Panc1 (cell line): ENCODE measurements at regions not wholly inside any gene's neighbourhood (a gene's known extent, or its start where the extent isn't known, plus 50 kb on each side); places are given as distances from the start of the nearest gene placed in this dataset.

Source experiments
- ATAC-seq: fragments of 200-7000 bp; cut with Tn5 transposase; 2 replicates; pipeline ENCODE4 v1.9.1; 2020; ENCODE audit warnings: mild to moderate bottlenecking, moderate library complexity
- BruUV-seq: library from RNA; stranded (reverse); fragments of 400-500 nt; replicated peaks from 2 replicates; lab custom pipeline; 2021; lab: Mats Ljungman, UMichigan
- CTCF ChIA-PET: fragments of 300-600 bp; sonication (Branson Sonifier 250); formaldehyde crosslinking; loops from one replicate; lab custom pipeline; 2022; ENCODE audit warnings: antibody characterized with exemption; lab: Charles Lee
- POLR2A ChIA-PET: fragments of 300-600 bp; sonication (Branson Sonifier 250); formaldehyde crosslinking; loops from one replicate; lab custom pipeline; 2022; ENCODE audit warnings: antibody characterized with exemption; lab: Charles Lee
- DNase-seq: peaks from one replicate; pipeline ENCODE4 v3.0.0-alpha.2; 2010; ENCODE audit warnings: low read depth, low spot score
- H3K27ac ChIP-seq: 2 replicates; pipeline ENCODE4 v1.5.1; 2011; ENCODE audit warnings: mild to moderate bottlenecking, low read length, inconsistent platforms
- H3K27me3 ChIP-seq: fragments of 200-500 bp; sonication (Bioruptor generic); 2 replicates; pipeline ENCODE4 v1.6.0; 2014; ENCODE audit warnings: low read length, inconsistent platforms; ENCODE audit not compliant: control insufficient read depth, insufficient read depth
- H3K36me3 ChIP-seq: fragments of 200-500 bp; sonication (Bioruptor generic); 2 replicates; pipeline ENCODE4 v1.5.1; 2014; ENCODE audit warnings: inconsistent platforms, mild to moderate bottlenecking, low read length, moderate library complexity; ENCODE audit not compliant: control insufficient read depth, insufficient read depth
- H3K4me1 ChIP-seq: 2 replicates; pipeline ENCODE4 v1.5.1; 2011; ENCODE audit warnings: inconsistent platforms, mild to moderate bottlenecking, low read length, moderate library complexity; ENCODE audit not compliant: control insufficient read depth, insufficient read depth
- H3K4me3 ChIP-seq, 2 experiments: 2 replicates each; pipeline ENCODE4 v1.5.1; 2011 to 2012; ENCODE audit warnings: low read depth in 2 of 2, low read length in 2 of 2, mild to moderate bottlenecking in 2 of 2, inconsistent platforms in 1 of 2, moderate library complexity in 1 of 2
- H3K9me3 ChIP-seq: fragments of 200-500 bp; sonication (Bioruptor generic); 2 replicates; pipeline ENCODE4 v1.5.1; 2014; ENCODE audit warnings: low read depth, mild to moderate bottlenecking, inconsistent platforms, low read length, moderate library complexity; ENCODE audit not compliant: control insufficient read depth, insufficient read depth
- POLR2AphosphoS5 ChIP-seq: IDR thresholded peaks from 2 replicates; pipeline ENCODE4 v1.6.1; 2012; ENCODE audit warnings: mild to moderate bottlenecking, low read depth, low read length, moderate library complexity
- SIN3A ChIP-seq: IDR thresholded peaks from 2 replicates; pipeline ENCODE4 v1.6.1; 2012; ENCODE audit warnings: low read depth, mild to moderate bottlenecking, low read length, moderate library complexity, borderline replicate concordance; ENCODE audit not compliant: insufficient read depth
- TCF7L2 ChIP-seq: IDR thresholded peaks from 2 replicates; pipeline ENCODE4 v1.6.1; 2011; ENCODE audit warnings: mild to moderate bottlenecking, low read depth, low read length, inconsistent platforms
- in situ Hi-C: cut with HindIII; loops from 2 replicates; pipeline ENCODE4 v1.10.0; 2016; ENCODE audit warnings: low sequenced_read_pairs, low pct_unique_long_range_greater_than_20kb
- intact Hi-C: fragments of 100-400 bp; cut with micrococcal nuclease; formaldehyde crosslinking; loops from one replicate; pipeline ENCODE4 v1.10.0; 2022; ENCODE audit not compliant: unreplicated experiment
- TF ChIP-seq, protein P1 (sequence below): fragments of 450-650 bp; IDR thresholded peaks from 2 replicates; pipeline ENCODE4 v1.5.1; 2017; ENCODE audit warnings: mild to moderate bottlenecking
- TF ChIP-seq, protein P2 (sequence below), 2 experiments: IDR thresholded peaks; 2 replicates each; pipeline ENCODE4 v1.6.1; 2011 to 2012; ENCODE audit warnings: low read depth in 2 of 2, control low read depth in 1 of 2, low read length in 1 of 2, mild to moderate bottlenecking in 1 of 2, moderate library complexity in 1 of 2; ENCODE audit not compliant: insufficient read depth in 1 of 2

DNA sequence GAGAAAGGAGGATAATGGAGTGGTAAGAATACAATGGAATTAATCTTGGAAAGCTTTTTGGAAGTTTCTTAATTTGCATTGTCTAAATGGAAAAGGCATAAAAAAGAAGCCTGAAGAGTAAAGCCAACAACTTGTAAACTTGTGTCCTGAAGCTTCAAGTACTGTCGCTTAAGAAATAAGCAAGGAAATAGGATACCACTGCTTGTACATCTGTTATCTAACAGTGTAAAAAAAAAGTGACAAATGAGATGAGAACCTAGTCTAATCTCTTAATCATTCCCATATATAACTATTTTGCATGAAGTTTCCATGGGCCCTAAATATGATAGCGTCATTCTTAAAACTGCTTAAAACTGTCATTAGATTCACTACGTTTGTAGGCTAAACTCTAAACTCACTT, 134.0 kb upstream of the DYRK2 start:
- CTCF ChIA-PET: no interaction called here
- BruUV-seq: no TSS peak
- ATAC-seq (no peak), DNase-seq (no peak)
- no peaks in the 10 kb centered on the region for H3K4me1 ChIP-seq
- peaks cover 6% of the 10 kb centered on the region for H3K27me3 ChIP-seq
- H3K9me3 ChIP-seq: no peaks in the 10 kb centered on the region
- intact Hi-C loops (no loop called here), in situ Hi-C loops (no loop called here)
- POLR2A ChIA-PET: no interaction called here
- TF ChIP-seq SIN3A (no peak), TCF7L2 (no peak), POLR2AphosphoS5 (no peak)
- TF ChIP-seq, protein P1, sequence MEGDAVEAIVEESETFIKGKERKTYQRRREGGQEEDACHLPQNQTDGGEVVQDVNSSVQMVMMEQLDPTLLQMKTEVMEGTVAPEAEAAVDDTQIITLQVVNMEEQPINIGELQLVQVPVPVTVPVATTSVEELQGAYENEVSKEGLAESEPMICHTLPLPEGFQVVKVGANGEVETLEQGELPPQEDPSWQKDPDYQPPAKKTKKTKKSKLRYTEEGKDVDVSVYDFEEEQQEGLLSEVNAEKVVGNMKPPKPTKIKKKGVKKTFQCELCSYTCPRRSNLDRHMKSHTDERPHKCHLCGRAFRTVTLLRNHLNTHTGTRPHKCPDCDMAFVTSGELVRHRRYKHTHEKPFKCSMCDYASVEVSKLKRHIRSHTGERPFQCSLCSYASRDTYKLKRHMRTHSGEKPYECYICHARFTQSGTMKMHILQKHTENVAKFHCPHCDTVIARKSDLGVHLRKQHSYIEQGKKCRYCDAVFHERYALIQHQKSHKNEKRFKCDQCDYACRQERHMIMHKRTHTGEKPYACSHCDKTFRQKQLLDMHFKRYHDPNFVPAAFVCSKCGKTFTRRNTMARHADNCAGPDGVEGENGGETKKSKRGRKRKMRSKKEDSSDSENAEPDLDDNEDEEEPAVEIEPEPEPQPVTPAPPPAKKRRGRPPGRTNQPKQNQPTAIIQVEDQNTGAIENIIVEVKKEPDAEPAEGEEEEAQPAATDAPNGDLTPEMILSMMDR: no peak
- TF ChIP-seq, protein P2, sequence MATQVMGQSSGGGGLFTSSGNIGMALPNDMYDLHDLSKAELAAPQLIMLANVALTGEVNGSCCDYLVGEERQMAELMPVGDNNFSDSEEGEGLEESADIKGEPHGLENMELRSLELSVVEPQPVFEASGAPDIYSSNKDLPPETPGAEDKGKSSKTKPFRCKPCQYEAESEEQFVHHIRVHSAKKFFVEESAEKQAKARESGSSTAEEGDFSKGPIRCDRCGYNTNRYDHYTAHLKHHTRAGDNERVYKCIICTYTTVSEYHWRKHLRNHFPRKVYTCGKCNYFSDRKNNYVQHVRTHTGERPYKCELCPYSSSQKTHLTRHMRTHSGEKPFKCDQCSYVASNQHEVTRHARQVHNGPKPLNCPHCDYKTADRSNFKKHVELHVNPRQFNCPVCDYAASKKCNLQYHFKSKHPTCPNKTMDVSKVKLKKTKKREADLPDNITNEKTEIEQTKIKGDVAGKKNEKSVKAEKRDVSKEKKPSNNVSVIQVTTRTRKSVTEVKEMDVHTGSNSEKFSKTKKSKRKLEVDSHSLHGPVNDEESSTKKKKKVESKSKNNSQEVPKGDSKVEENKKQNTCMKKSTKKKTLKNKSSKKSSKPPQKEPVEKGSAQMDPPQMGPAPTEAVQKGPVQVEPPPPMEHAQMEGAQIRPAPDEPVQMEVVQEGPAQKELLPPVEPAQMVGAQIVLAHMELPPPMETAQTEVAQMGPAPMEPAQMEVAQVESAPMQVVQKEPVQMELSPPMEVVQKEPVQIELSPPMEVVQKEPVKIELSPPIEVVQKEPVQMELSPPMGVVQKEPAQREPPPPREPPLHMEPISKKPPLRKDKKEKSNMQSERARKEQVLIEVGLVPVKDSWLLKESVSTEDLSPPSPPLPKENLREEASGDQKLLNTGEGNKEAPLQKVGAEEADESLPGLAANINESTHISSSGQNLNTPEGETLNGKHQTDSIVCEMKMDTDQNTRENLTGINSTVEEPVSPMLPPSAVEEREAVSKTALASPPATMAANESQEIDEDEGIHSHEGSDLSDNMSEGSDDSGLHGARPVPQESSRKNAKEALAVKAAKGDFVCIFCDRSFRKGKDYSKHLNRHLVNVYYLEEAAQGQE (IDR thresholded peaks at IDR 0.05; ENCODE audit: insufficient read depth in 1 of 2, low read depth in 2 of 2, low read length in 1 of 2): no peak
- H3K4me3 ChIP-seq: no peak overlapping the region
- no peak overlapping the region for H3K27ac ChIP-seq
- no peaks in the 10 kb centered on the region for H3K36me3 ChIP-seq

DNA sequence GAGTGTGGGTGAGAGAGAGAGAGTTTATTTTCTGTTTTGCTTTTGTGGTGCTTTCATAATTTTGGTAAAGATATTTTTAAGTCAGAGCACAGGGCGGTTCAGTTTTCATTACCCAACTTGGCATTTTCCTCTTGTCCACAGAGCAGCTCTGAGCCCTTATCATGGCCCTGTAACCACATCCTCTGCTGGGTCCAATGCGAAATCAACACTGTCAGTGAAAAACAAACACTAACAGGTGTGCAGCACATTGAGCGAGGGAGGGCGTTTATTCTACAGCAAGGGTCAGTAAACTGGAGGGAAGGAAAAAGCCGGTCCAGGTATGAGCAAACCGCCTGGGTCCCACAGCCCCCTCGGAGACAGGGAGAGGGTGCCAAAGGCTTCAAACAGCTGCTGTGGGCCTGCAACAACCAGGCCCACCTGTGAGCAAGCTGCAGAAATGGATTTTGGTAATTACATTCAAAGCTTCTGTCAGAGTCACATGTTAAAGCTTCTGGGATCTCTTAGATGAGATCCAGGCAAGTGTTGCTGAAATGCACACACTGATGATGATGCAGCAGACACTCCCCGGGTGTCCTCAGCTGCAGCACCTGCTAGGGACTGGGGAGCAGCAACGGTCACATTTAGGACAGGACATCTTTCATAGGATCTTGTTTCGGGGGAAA, 132.7 kb upstream of the DYRK2 start:
- Histone ChIP-seq H3K36me3 (no peaks in the 10 kb centered on the region), H3K4me1 (no peaks in the 10 kb centered on the region), H3K9me3 (no peaks in the 10 kb centered on the region), H3K27me3 (peaks cover 6% of the 10 kb centered on the region), H3K27ac (no peak overlapping the region), H3K4me3 (no peak overlapping the region)
- no peak for TF ChIP-seq SIN3A
- TF ChIP-seq, protein P1: no peak
- no peak for TF ChIP-seq TCF7L2
- no peak for TF ChIP-seq POLR2AphosphoS5
- ATAC-seq: no peak
- in situ Hi-C loops: no loop called here
- POLR2A ChIA-PET: no interaction called here
- BruUV-seq: no TSS peak
- CTCF ChIA-PET: no interaction called here
- intact Hi-C loops: no loop called here
- DNase-seq: no peak
